HepG2 (cell line): ENCODE measurements at regions not wholly inside any gene's neighbourhood (a gene's known extent, or its start where the extent isn't known, plus 50 kb on each side); places are given as distances from the start of the nearest gene placed in this dataset.

Experiments
- MXI1 ChIP-seq: IDR thresholded peaks from 3 replicates; pipeline ENCODE4 v1.6.1; 2012; ENCODE audit warnings: low read depth, low read length, inconsistent platforms, borderline replicate concordance
- RAD21 ChIP-seq: fragments of 450-650 bp; formaldehyde crosslinking; IDR thresholded peaks from 2 replicates; pipeline ENCODE4 v1.5.0; 2020; ENCODE audit warnings: mild to moderate bottlenecking
- RXRA ChIP-seq: sonication (generic); formaldehyde crosslinking; IDR thresholded peaks from 2 replicates; pipeline ENCODE4 v1.5.1; 2020; ENCODE audit warnings: missing genetic modification reagents
- SNRNP70 ChIP-seq: fragments of 200-400 bp; formaldehyde crosslinking; IDR thresholded peaks from 2 replicates; pipeline ENCODE4 v1.6.1; 2017; ENCODE audit warnings: mild to moderate bottlenecking, low read depth, low read length, moderate library complexity
- TBP ChIP-seq: sonication (generic); formaldehyde crosslinking; IDR thresholded peaks from 2 replicates; pipeline ENCODE4 v1.5.0; 2020; ENCODE audit warnings: missing genetic modification reagents
- ZNF263 ChIP-seq: sonication (generic); formaldehyde crosslinking; IDR thresholded peaks from 2 replicates; pipeline ENCODE4 v1.4.0; 2020; ENCODE audit warnings: missing genetic modification reagents
- ZSCAN20 ChIP-seq: sonication (generic); formaldehyde crosslinking; IDR thresholded peaks from 2 replicates; pipeline ENCODE4 v1.4.0; 2020; ENCODE audit warnings: missing genetic modification reagents, mild to moderate bottlenecking, borderline replicate concordance
- TF ChIP-seq, protein P1 (sequence below): sonication (generic); formaldehyde crosslinking; conservative IDR thresholded peaks from 2 replicates; pipeline ENCODE4 v1.5.0; 2020; ENCODE audit warnings: missing genetic modification reagents
- TF ChIP-seq, protein P2 (sequence below): sonication (generic); formaldehyde crosslinking; IDR thresholded peaks from 2 replicates; pipeline ENCODE4 v1.5.0; 2020; ENCODE audit warnings: mild to moderate bottlenecking, missing genetic modification reagents, moderate library complexity
- TF ChIP-seq, protein P3 (sequence below): sonication (generic); formaldehyde crosslinking; IDR thresholded peaks from 2 replicates; pipeline ENCODE4 v1.5.1; 2020; ENCODE audit warnings: mild to moderate bottlenecking, missing genetic modification reagents, moderate library complexity
- TF ChIP-seq, protein P4 (sequence below): sonication (generic); formaldehyde crosslinking; IDR thresholded peaks from 2 replicates; pipeline ENCODE4 v1.8.1; 2023; ENCODE audit warnings: mild to moderate bottlenecking, inconsistent platforms, moderate library complexity, missing genetic modification reagents, borderline replicate concordance

DNA sequence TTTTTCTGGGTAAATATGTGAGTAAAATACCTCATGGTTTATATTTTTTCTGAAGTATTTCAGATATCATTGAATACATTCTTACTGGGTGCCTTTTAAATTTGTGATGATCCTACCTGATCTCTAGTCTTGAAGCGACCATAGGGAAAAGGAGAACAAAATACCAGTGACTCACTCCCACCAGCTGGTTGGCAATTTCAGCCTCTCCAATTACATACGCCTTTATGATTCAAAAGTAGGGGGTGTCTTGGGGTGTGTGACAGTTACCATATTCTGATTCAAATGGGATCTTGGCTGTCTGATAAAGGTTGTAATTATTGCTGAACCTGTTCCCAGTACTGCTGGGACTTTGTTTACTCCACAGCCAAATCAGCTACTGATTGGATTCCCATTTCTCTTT is 175.9 kb upstream of the NXPH2 start:
- TF ChIP-seq, protein P1, sequence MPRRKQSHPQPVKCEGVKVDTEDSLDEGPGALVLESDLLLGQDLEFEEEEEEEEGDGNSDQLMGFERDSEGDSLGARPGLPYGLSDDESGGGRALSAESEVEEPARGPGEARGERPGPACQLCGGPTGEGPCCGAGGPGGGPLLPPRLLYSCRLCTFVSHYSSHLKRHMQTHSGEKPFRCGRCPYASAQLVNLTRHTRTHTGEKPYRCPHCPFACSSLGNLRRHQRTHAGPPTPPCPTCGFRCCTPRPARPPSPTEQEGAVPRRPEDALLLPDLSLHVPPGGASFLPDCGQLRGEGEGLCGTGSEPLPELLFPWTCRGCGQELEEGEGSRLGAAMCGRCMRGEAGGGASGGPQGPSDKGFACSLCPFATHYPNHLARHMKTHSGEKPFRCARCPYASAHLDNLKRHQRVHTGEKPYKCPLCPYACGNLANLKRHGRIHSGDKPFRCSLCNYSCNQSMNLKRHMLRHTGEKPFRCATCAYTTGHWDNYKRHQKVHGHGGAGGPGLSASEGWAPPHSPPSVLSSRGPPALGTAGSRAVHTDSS (CRISPR knock-in tag), result no peak
- TF ChIP-seq, protein P2, sequence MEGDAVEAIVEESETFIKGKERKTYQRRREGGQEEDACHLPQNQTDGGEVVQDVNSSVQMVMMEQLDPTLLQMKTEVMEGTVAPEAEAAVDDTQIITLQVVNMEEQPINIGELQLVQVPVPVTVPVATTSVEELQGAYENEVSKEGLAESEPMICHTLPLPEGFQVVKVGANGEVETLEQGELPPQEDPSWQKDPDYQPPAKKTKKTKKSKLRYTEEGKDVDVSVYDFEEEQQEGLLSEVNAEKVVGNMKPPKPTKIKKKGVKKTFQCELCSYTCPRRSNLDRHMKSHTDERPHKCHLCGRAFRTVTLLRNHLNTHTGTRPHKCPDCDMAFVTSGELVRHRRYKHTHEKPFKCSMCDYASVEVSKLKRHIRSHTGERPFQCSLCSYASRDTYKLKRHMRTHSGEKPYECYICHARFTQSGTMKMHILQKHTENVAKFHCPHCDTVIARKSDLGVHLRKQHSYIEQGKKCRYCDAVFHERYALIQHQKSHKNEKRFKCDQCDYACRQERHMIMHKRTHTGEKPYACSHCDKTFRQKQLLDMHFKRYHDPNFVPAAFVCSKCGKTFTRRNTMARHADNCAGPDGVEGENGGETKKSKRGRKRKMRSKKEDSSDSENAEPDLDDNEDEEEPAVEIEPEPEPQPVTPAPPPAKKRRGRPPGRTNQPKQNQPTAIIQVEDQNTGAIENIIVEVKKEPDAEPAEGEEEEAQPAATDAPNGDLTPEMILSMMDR (CRISPR knock-in tag), result no peak
- no peak for TF ChIP-seq TBP (CRISPR knock-in tag)
- TF ChIP-seq RAD21 (CRISPR knock-in tag), result no peak
- no peak for TF ChIP-seq ZSCAN20
- no peak for TF ChIP-seq ZNF263 (CRISPR knock-in tag)
- TF ChIP-seq RXRA, result no peak
- no peak for TF ChIP-seq MXI1
- no peak for TF ChIP-seq SNRNP70
- TF ChIP-seq, protein P3, sequence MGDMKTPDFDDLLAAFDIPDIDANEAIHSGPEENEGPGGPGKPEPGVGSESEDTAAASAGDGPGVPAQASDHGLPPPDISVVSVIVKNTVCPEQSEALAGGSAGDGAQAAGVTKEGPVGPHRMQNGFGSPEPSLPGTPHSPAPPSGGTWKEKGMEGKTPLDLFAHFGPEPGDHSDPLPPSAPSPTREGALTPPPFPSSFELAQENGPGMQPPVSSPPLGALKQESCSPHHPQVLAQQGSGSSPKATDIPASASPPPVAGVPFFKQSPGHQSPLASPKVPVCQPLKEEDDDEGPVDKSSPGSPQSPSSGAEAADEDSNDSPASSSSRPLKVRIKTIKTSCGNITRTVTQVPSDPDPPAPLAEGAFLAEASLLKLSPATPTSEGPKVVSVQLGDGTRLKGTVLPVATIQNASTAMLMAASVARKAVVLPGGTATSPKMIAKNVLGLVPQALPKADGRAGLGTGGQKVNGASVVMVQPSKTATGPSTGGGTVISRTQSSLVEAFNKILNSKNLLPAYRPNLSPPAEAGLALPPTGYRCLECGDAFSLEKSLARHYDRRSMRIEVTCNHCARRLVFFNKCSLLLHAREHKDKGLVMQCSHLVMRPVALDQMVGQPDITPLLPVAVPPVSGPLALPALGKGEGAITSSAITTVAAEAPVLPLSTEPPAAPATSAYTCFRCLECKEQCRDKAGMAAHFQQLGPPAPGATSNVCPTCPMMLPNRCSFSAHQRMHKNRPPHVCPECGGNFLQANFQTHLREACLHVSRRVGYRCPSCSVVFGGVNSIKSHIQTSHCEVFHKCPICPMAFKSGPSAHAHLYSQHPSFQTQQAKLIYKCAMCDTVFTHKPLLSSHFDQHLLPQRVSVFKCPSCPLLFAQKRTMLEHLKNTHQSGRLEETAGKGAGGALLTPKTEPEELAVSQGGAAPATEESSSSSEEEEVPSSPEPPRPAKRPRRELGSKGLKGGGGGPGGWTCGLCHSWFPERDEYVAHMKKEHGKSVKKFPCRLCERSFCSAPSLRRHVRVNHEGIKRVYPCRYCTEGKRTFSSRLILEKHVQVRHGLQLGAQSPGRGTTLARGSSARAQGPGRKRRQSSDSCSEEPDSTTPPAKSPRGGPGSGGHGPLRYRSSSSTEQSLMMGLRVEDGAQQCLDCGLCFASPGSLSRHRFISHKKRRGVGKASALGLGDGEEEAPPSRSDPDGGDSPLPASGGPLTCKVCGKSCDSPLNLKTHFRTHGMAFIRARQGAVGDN, result no peak
- TF ChIP-seq, protein P4, sequence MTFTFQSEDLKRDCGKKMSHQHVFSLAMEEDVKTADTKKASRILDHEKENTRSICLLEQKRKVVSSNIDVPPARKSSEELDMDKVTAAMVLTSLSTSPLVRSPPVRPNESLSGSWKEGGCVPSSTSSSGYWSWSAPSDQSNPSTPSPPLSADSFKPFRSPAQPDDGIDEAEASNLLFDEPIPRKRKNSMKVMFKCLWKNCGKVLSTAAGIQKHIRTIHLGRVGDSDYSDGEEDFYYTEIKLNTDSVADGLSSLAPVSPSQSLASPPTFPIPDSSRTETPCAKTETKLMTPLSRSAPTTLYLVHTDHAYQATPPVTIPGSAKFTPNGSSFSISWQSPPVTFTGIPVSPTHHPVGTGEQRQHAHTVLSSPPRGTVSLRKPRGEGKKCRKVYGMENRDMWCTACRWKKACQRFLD (CRISPR knock-in tag), result no peak
